ENCODE measurements at regions not wholly inside any gene's neighbourhood (a gene's known extent, or its start where the extent isn't known, plus 50 kb on each side); places are given as distances from the start of the nearest gene placed in this dataset.

GRCh38 chr3:82409842-82410241, 648.4 kb upstream of the GBE1 start:
- H3K27me3 ChIP-seq (ENCODE audit: control insufficient read depth in 2 of 2, insufficient read depth in 2 of 2, low read length in 2 of 2), result no peaks in the 10 kb centered on the region
- intact Hi-C loops (cut with micrococcal nuclease), result no loop called here
- TF ChIP-seq CTCF (IDR thresholded peaks at IDR 0.05), result no peak
- no peaks in the 10 kb centered on the region for H3K36me3 ChIP-seq (replicated peaks in 1 of 2; ENCODE audit: control insufficient read depth in 1 of 2, insufficient read depth in 2 of 2, low read length in 2 of 2)
- Mint-ChIP-seq H3K36me3 (no peaks in the 10 kb centered on the region), H3K9me3 (peaks cover 0 to 4% (median 0%) of the 10 kb centered on the region in 7 donors), H3K4me3 (no peak overlapping the region), H3K27me3 (ENCODE audit: low read depth in 3 of 3) (peaks cover 0 to 1% (median 0%) of the 10 kb centered on the region in 3 donors), H3K27ac (no peak overlapping the region), H3K4me1 (no peaks in the 10 kb centered on the region)
- H3K79me2 ChIP-seq (ENCODE audit: insufficient read depth, low read length), result no peaks in the 10 kb centered on the region
- H3K9ac ChIP-seq (ENCODE audit: insufficient read depth, low read length, poor library complexity, severe bottlenecking), result no peak overlapping the region
- WGBS (ENCODE audit: insufficient coverage), result no CpG with 5 or more reads among the region's 1 CpG
- no peak overlapping the region for H2AFZ ChIP-seq (ENCODE audit: insufficient read depth, low read depth, low read length, poor library complexity, severe bottlenecking)
- no peak for DNase-seq
- H3K4me3 ChIP-seq (replicated peaks in 1 of 3; ENCODE audit: low read depth in 2 of 3, low read length in 3 of 3), result no peak overlapping the region
- no peaks in the 10 kb centered on the region for H4K20me1 ChIP-seq (ENCODE audit: insufficient read depth, low read length)
- peaks cover 0 to 3% of the 10 kb centered on the region in 2 donors for H3K9me3 ChIP-seq (replicated peaks in 1 of 2; ENCODE audit: control insufficient read depth in 1 of 2, insufficient read depth in 1 of 2, low read length in 2 of 2)
- no peak overlapping the region for H3K4me2 ChIP-seq (replicated peaks; ENCODE audit: extremely low read depth, low read length, poor library complexity, severe bottlenecking)
- no peaks in the 10 kb centered on the region for H3K4me1 ChIP-seq (ENCODE audit: control insufficient read depth in 1 of 2, insufficient read depth in 2 of 2, low read length in 2 of 2)
- H3K27ac ChIP-seq (ENCODE audit: low read depth in 1 of 2, low read length in 2 of 2), result no peak overlapping the region

- Histone ChIP-seq H4K20me1 (ENCODE audit: insufficient read depth, low read length) (no peaks in the 10 kb centered on the region), H3K4me2 (replicated peaks; ENCODE audit: extremely low read depth, low read length, poor library complexity, severe bottlenecking) (no peak overlapping the region), H3K4me3 (replicated peaks in 1 of 3; ENCODE audit: low read depth in 2 of 3, low read length in 3 of 3) (no peak overlapping the region), H3K36me3 (replicated peaks in 1 of 2; ENCODE audit: control insufficient read depth in 1 of 2, insufficient read depth in 2 of 2, low read length in 2 of 2) (no peaks in the 10 kb centered on the region), H3K27me3 (ENCODE audit: control insufficient read depth in 2 of 2, insufficient read depth in 2 of 2, low read length in 2 of 2) (no peaks in the 10 kb centered on the region), H3K9ac (ENCODE audit: insufficient read depth, low read length, poor library complexity, severe bottlenecking) (no peak overlapping the region), H2AFZ (ENCODE audit: insufficient read depth, low read depth, low read length, poor library complexity, severe bottlenecking) (no peak overlapping the region), H3K79me2 (ENCODE audit: insufficient read depth, low read length) (no peaks in the 10 kb centered on the region), H3K4me1 (ENCODE audit: control insufficient read depth in 1 of 2, insufficient read depth in 2 of 2, low read length in 2 of 2) (no peaks in the 10 kb centered on the region), H3K9me3 (replicated peaks in 1 of 2; ENCODE audit: control insufficient read depth in 1 of 2, insufficient read depth in 1 of 2, low read length in 2 of 2) (no peaks in the 10 kb centered on the region), H3K27ac (ENCODE audit: low read depth in 1 of 2, low read length in 2 of 2) (no peak overlapping the region)
- DNase-seq, result no peak
- Mint-ChIP-seq H3K27ac (no peak overlapping the region), H3K4me1 (no peaks in the 10 kb centered on the region), H3K9me3 (peaks cover 0 to 10% (median 3%) of the 10 kb centered on the region in 7 donors), H3K36me3 (no peaks in the 10 kb centered on the region), H3K4me3 (no peak overlapping the region), H3K27me3 (ENCODE audit: low read depth in 3 of 3) (peaks cover 0 to 2% (median 1%) of the 10 kb centered on the region in 3 donors)
- intact Hi-C loops (cut with micrococcal nuclease), result no loop called here
- TF ChIP-seq CTCF (IDR thresholded peaks at IDR 0.05), result no peak
Observed at GRCh38 chr3:82392203-82392775, 630.8 kb upstream of the GBE1 start.

Data from CD14-positive monocyte (primary cell).